ENCODE measurements at regions not wholly inside any gene's neighbourhood (a gene's known extent, or its start where the extent isn't known, plus 50 kb on each side); places are given as distances from the start of the nearest gene placed in this dataset.

- no peaks in the 10 kb centered on the region for H3K36me3 Mint-ChIP-seq (ENCODE audit: low read depth)
- Histone ChIP-seq H3K9me3 (ENCODE audit: control insufficient read depth in 1 of 2, insufficient read depth in 1 of 2, low read length in 2 of 2) (peaks cover 0 to 4% of the 10 kb centered on the region in 2 experiments), H3K4me3 (ENCODE audit: low read length) (no peak overlapping the region), H3K27me3 (ENCODE audit: control insufficient read depth in 1 of 2, insufficient read depth in 2 of 2, low read length in 2 of 2) (no peaks in the 10 kb centered on the region), H3K4me1 (ENCODE audit: insufficient read depth, low read length) (no peaks in the 10 kb centered on the region), H3K27ac (ENCODE audit: low read depth in 1 of 2, low read length in 2 of 2) (no peak overlapping the region), H3K36me3 (ENCODE audit: insufficient read depth, low read length) (no peaks in the 10 kb centered on the region)
- DNase-seq = no peak
- intact Hi-C loops (cut with DNase I, micrococcal nuclease) = no loop called here
- ATAC-seq (ENCODE audit: poor library complexity) = no peak
- TF ChIP-seq CTCF (IDR thresholded peaks at IDR 0.05) = no peak
- no peak overlapping the region for H3K4me3 Mint-ChIP-seq
- H3K27me3 Mint-ChIP-seq = peaks cover 5% of the 10 kb centered on the region
- ChIA-PET CTCF (no interaction called here), POLR2A (no interaction called here)
- no peak overlapping the region for H3K27ac Mint-ChIP-seq
- H3K4me1 Mint-ChIP-seq (ENCODE audit: low read depth) = no peaks in the 10 kb centered on the region
- no peaks in the 10 kb centered on the region for H3K9me3 Mint-ChIP-seq
Observed at GRCh38 chr18:76167845-76168621, 327.0 kb downstream of the ZNF516 start.

- Histone ChIP-seq H3K4me3 (ENCODE audit: low read length) (no peak overlapping the region), H3K27ac (ENCODE audit: low read depth in 1 of 2, low read length in 2 of 2) (no peak overlapping the region), H3K27me3 (ENCODE audit: control insufficient read depth in 1 of 2, insufficient read depth in 2 of 2, low read length in 2 of 2) (no peaks in the 10 kb centered on the region), H3K36me3 (ENCODE audit: insufficient read depth, low read length) (no peaks in the 10 kb centered on the region), H3K4me1 (ENCODE audit: insufficient read depth, low read length) (no peaks in the 10 kb centered on the region), H3K9me3 (ENCODE audit: control insufficient read depth in 1 of 2, insufficient read depth in 1 of 2, low read length in 2 of 2) (peaks cover 0 to 4% of the 10 kb centered on the region in 2 experiments)
- no peaks in the 10 kb centered on the region for H3K9me3 Mint-ChIP-seq
- no peaks in the 10 kb centered on the region for H3K36me3 Mint-ChIP-seq (ENCODE audit: low read depth)
- H3K27ac Mint-ChIP-seq = no peak overlapping the region
- ATAC-seq (ENCODE audit: poor library complexity) = no peak
- H3K4me1 Mint-ChIP-seq (ENCODE audit: low read depth) = no peaks in the 10 kb centered on the region
- H3K27me3 Mint-ChIP-seq = peaks cover 5% of the 10 kb centered on the region
- H3K4me3 Mint-ChIP-seq = no peak overlapping the region
- ChIA-PET POLR2A (no interaction called here), CTCF (no interaction called here)
- DNase-seq = no peak
- no peak for TF ChIP-seq CTCF (IDR thresholded peaks at IDR 0.05)
- intact Hi-C loops (cut with DNase I, micrococcal nuclease) = no loop called here
Observed at GRCh38 chr18:76167410-76167809, 327.6 kb downstream of the ZNF516 start.

GRCh38 chr18:76162886-76163285, 332.2 kb downstream of the ZNF516 start:
- no peaks in the 10 kb centered on the region for H3K36me3 ChIP-seq (ENCODE audit: insufficient read depth, low read length)
- Mint-ChIP-seq H3K27ac (no peak overlapping the region), H3K9me3 (no peaks in the 10 kb centered on the region), H3K36me3 (ENCODE audit: low read depth) (no peaks in the 10 kb centered on the region), H3K4me3 (no peak overlapping the region), H3K4me1 (ENCODE audit: low read depth) (no peaks in the 10 kb centered on the region), H3K27me3 (no peaks in the 10 kb centered on the region)
- H3K9me3 ChIP-seq (ENCODE audit: control insufficient read depth in 1 of 2, insufficient read depth in 1 of 2, low read length in 2 of 2) = no peaks in the 10 kb centered on the region
- H3K27me3 ChIP-seq (ENCODE audit: control insufficient read depth in 1 of 2, insufficient read depth in 2 of 2, low read length in 2 of 2) = no peaks in the 10 kb centered on the region
- CTCF ChIA-PET = no interaction called here
- POLR2A ChIA-PET = no interaction called here
- ATAC-seq (ENCODE audit: poor library complexity) = no peak
- no peaks in the 10 kb centered on the region for H3K4me1 ChIP-seq (ENCODE audit: insufficient read depth, low read length)
- no peak for TF ChIP-seq CTCF (IDR thresholded peaks at IDR 0.05)
- intact Hi-C loops (cut with DNase I, micrococcal nuclease) = no loop called here
- no peak overlapping the region for H3K4me3 ChIP-seq (ENCODE audit: low read length)
- no peak overlapping the region for H3K27ac ChIP-seq (ENCODE audit: low read depth in 1 of 2, low read length in 2 of 2)
- no peak for DNase-seq
